H9 (cell line): ENCODE measurements at regions not wholly inside any gene's neighbourhood (a gene's known extent, or its start where the extent isn't known, plus 50 kb on each side); places are given as distances from the start of the nearest gene placed in this dataset.

Experiments
- DNase-seq: peaks from one replicate; pipeline ENCODE4 v3.0.0-alpha.2; 2017
- H2AFZ ChIP-seq: one replicate; pipeline ENCODE4 v1.6.1; 2013; ENCODE audit warnings: mild to moderate bottlenecking, low read length, control low read depth, moderate library complexity
- H2AK5ac ChIP-seq: 2 replicates; pipeline ENCODE4 v1.6.1; 2013; ENCODE audit warnings: low read length, control low read depth, mixed read lengths; ENCODE audit not compliant: insufficient read length
- H2BK120ac ChIP-seq: one replicate; pipeline ENCODE4 v1.6.1; 2013; ENCODE audit warnings: low read depth, mild to moderate bottlenecking, low read length, control low read depth, inconsistent platforms; ENCODE audit not compliant: poor library complexity, severe bottlenecking
- H2BK12ac ChIP-seq: 2 replicates; pipeline ENCODE4 v1.6.1; 2013; ENCODE audit warnings: low read length, control low read depth, mixed read lengths, low read depth; ENCODE audit not compliant: insufficient read length
- H2BK15ac ChIP-seq: 2 replicates; pipeline ENCODE4 v1.6.1; 2013; ENCODE audit warnings: low read depth, low read length, control low read depth
- H2BK20ac ChIP-seq: one replicate; pipeline ENCODE4 v1.6.1; 2013; ENCODE audit warnings: low read depth, mild to moderate bottlenecking, low read length, control low read depth, inconsistent platforms; ENCODE audit not compliant: poor library complexity, severe bottlenecking
- H2BK5ac ChIP-seq: 2 replicates; pipeline ENCODE4 v1.6.1; 2013; ENCODE audit warnings: low read length, control low read depth, mixed read lengths; ENCODE audit not compliant: insufficient read length
- H3K14ac ChIP-seq: 2 replicates; pipeline ENCODE4 v1.6.1; 2013; ENCODE audit warnings: low read length, control low read depth; ENCODE audit not compliant: insufficient read depth
- H3K18ac ChIP-seq: 2 replicates; pipeline ENCODE4 v1.6.1; 2013; ENCODE audit warnings: low read depth, mild to moderate bottlenecking, mixed read lengths, low read length, control low read depth; ENCODE audit not compliant: insufficient read length
- H3K23ac ChIP-seq: 2 replicates; pipeline ENCODE4 v1.6.1; 2013; ENCODE audit warnings: low read length, control low read depth, mixed read lengths, low read depth; ENCODE audit not compliant: insufficient read length
- H3K23me2 ChIP-seq: 2 replicates; pipeline ENCODE4 v1.6.1; 2013; ENCODE audit warnings: low read depth, mild to moderate bottlenecking, mixed read lengths, low read length, control low read depth; ENCODE audit not compliant: insufficient read length, poor library complexity, severe bottlenecking
- H3K27ac ChIP-seq: 2 replicates; pipeline ENCODE4 v1.5.1; 2013; ENCODE audit warnings: low read length, control low read depth, mixed read lengths, low read depth; ENCODE audit not compliant: insufficient read length
- H3K27me3 ChIP-seq: 2 replicates; pipeline ENCODE4 v1.6.1; 2013; ENCODE audit warnings: low read length, control low read depth, inconsistent platforms; ENCODE audit not compliant: insufficient read depth
- H3K4ac ChIP-seq: 2 replicates; pipeline ENCODE4 v1.6.1; 2013; ENCODE audit warnings: low read depth, mild to moderate bottlenecking, control low read depth, inconsistent platforms, low read length, moderate library complexity
- H3K4me1 ChIP-seq: 2 replicates; pipeline ENCODE4 v1.6.1; 2013; ENCODE audit warnings: low read length, control low read depth, inconsistent platforms; ENCODE audit not compliant: insufficient read depth
- H3K4me2 ChIP-seq: 2 replicates; pipeline ENCODE4 v1.6.1; 2013; ENCODE audit warnings: low read length, control low read depth, mixed read lengths; ENCODE audit not compliant: insufficient read length, insufficient read depth
- H3K56ac ChIP-seq: 2 replicates; pipeline ENCODE4 v1.6.1; 2013; ENCODE audit warnings: low read depth, mild to moderate bottlenecking, mixed read lengths, low read length, control low read depth; ENCODE audit not compliant: insufficient read length
- H3K79me1 ChIP-seq: 2 replicates; pipeline ENCODE4 v1.6.1; 2013; ENCODE audit warnings: low read depth, mild to moderate bottlenecking, moderate library complexity, low read length, control low read depth, inconsistent platforms; ENCODE audit not compliant: insufficient read depth, poor library complexity, severe bottlenecking
- H3K79me2 ChIP-seq: 2 replicates; pipeline ENCODE4 v1.6.1; 2013; ENCODE audit warnings: low read length, control low read depth, inconsistent platforms; ENCODE audit not compliant: insufficient read depth
- H3K9ac ChIP-seq: 2 replicates; pipeline ENCODE4 v1.6.1; 2013; ENCODE audit warnings: low read length, control low read depth, mixed read lengths; ENCODE audit not compliant: insufficient read length; ENCODE audit errors: extremely low read depth
- H3K9me3 ChIP-seq: one replicate; pipeline ENCODE4 v1.6.1; 2013; ENCODE audit warnings: low read depth, low read length, inconsistent platforms; ENCODE audit not compliant: control insufficient read depth
- H3T11ph ChIP-seq: one replicate; pipeline ENCODE4 v1.6.1; 2013; ENCODE audit warnings: mild to moderate bottlenecking, low read length, control low read depth, inconsistent platforms
- H4K20me1 ChIP-seq: one replicate; pipeline ENCODE4 v1.6.1; 2013; ENCODE audit not compliant: control insufficient read depth, insufficient read length, insufficient read depth
- H4K5ac ChIP-seq: 2 replicates; pipeline ENCODE4 v1.6.1; 2013; ENCODE audit warnings: low read depth, mild to moderate bottlenecking, mixed read lengths, low read length, control low read depth; ENCODE audit not compliant: insufficient read length
- H4K8ac ChIP-seq: replicated peaks from 2 replicates; pipeline ENCODE4 v1.6.1; 2013; ENCODE audit warnings: low read length, control low read depth, mixed read lengths, low read depth; ENCODE audit not compliant: insufficient read length
- H4K91ac ChIP-seq: 2 replicates; pipeline ENCODE4 v1.6.1; 2013; ENCODE audit warnings: low read depth, mild to moderate bottlenecking, moderate library complexity, mixed read lengths, low read length, control low read depth; ENCODE audit not compliant: insufficient read length
- H3K27ac Mint-ChIP-seq, 3 experiments: 2 replicates in 2 of 3; 3 replicates in 1 of 3; pipeline ENCODE4 v1.8.0; 2020 to 2021; ENCODE audit warnings: mixed read lengths in 3 of 3, mild to moderate bottlenecking in 1 of 3, moderate library complexity in 1 of 3
- H3K27me3 Mint-ChIP-seq: 2 replicates; pipeline ENCODE4 v1.8.0; 2021; ENCODE audit warnings: low read depth, mild to moderate bottlenecking, moderate library complexity, mixed read lengths
- H3K36me3 Mint-ChIP-seq, 3 experiments: 2 replicates in 2 of 3; 3 replicates in 1 of 3; pipeline ENCODE4 v1.8.0; 2020 to 2021; ENCODE audit warnings: low read depth in 3 of 3, mixed read lengths in 3 of 3; ENCODE audit not compliant: insufficient read depth in 1 of 3
- H3K4me1 Mint-ChIP-seq, 2 experiments: 2 replicates each; pipeline ENCODE4 v1.8.0; 2020; ENCODE audit warnings: mixed read lengths in 2 of 2
- H3K4me3 Mint-ChIP-seq, 2 experiments: 2 replicates in 1 of 2; 3 replicates in 1 of 2; pipeline ENCODE4 v1.8.0; 2020 to 2021; ENCODE audit warnings: mild to moderate bottlenecking in 2 of 2, mixed read lengths in 2 of 2, moderate library complexity in 1 of 2
- H3K9me3 Mint-ChIP-seq, 2 experiments: 2 replicates in 1 of 2; 3 replicates in 1 of 2; pipeline ENCODE4 v1.8.0; 2020; ENCODE audit warnings: mild to moderate bottlenecking in 2 of 2, mixed read lengths in 2 of 2, moderate library complexity in 1 of 2
- CTCF ChIP-seq: fragments of 200-600 bp; sonication (generic); conservative IDR thresholded peaks from 3 replicates; pipeline ENCODE4 v1.8.0; 2021; ENCODE audit warnings: antibody characterized with exemption, mild to moderate bottlenecking
- WGBS: extraction: QIAGEN DNeasy Blood & Tissue Kit; methylation state at CpG from one replicate; pipeline ENCODE4 v1.1.7; 2013; ENCODE audit warnings: missing lambda C conversion rate, low lambda C conversion rate, mixed read lengths; ENCODE audit not compliant: insufficient read length; ENCODE audit errors: extremely low coverage; 5-methylcytosine and 5-hydroxymethylcytosine counted together

DNA sequence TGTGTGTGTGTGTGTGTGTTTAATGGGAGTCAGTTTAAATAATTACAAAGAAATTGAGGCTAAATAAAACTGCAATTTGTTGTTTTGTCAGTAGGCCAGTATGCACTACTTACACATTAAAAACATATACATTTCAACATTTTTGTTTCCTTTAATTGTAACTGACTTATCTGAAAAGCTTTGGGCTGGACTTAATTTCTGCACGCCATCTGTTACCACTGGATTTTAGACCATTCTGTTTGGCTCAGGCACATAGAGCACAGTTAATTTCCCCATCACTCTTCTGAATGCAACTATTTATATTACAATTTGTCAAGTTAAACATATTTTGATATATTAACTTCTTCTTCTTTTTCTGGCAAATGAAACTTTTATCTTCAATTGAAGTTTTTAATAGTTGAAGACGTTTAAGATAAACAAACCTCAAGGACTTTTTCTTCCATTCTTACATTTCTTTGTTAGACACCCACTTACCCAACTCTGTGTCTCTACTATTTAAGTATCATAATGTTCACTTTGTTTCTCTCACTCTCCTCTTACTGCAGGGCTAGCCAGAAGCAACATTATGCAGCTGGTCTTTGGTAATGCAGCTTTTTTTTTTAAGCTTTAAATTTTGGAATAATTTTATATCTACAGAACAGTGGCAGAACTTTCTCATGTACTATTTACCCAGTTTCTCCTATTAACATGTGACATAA lies 253.4 kb upstream of the ANKH start:
- Histone ChIP-seq H3K9ac (no peak overlapping the region), H2BK15ac (no peak overlapping the region), H2BK12ac (no peak overlapping the region), H4K8ac (no peak overlapping the region), H4K5ac (no peak overlapping the region), H3K56ac (no peak overlapping the region), H3K9me3 (no peaks in the 10 kb centered on the region), H3K23me2 (no peaks in the 10 kb centered on the region), H3K23ac (no peak overlapping the region), H3K79me1 (no peaks in the 10 kb centered on the region), H3K4me1 (no peaks in the 10 kb centered on the region), H3K4ac (no peak overlapping the region), H2AFZ (no peak overlapping the region), H3K4me2 (no peak overlapping the region), H4K91ac (no peak overlapping the region), H3T11ph (no peak overlapping the region), H3K14ac (no peak overlapping the region), H2AK5ac (no peak overlapping the region), H3K79me2 (no peaks in the 10 kb centered on the region), H2BK120ac (no peak overlapping the region), H3K18ac (no peak overlapping the region), H4K20me1 (no peaks in the 10 kb centered on the region), H2BK5ac (no peak overlapping the region), H2BK20ac (no peak overlapping the region), H3K27ac (no peak overlapping the region), H3K27me3 (no peaks in the 10 kb centered on the region)
- no CpG with 5 or more reads among the region's 2 CpGs for WGBS
- Mint-ChIP-seq H3K4me3 (no peak overlapping the region), H3K9me3 (peaks cover 10 to 17% of the 10 kb centered on the region in 2 experiments), H3K4me1 (no peaks in the 10 kb centered on the region), H3K27ac (no peak overlapping the region), H3K36me3 (peaks cover 6 to 11% (median 9%) of the 10 kb centered on the region in 3 experiments), H3K27me3 (peaks cover 2% of the 10 kb centered on the region; the same call in 1 of the 2 replicates)
- TF ChIP-seq CTCF: no peak
- DNase-seq: no peak
